ENCODE measurements at regions not wholly inside any gene's neighbourhood (a gene's known extent, or its start where the extent isn't known, plus 50 kb on each side); places are given as distances from the start of the nearest gene placed in this dataset.

GRCh38 chr3:163692494-163692893 is 1385.8 kb downstream of the SI start:
- H3K27ac ChIP-seq, result no peak overlapping the region
- H3K36me3 ChIP-seq, result no peaks in the 10 kb centered on the region
- no peaks in the 10 kb centered on the region for H3K27me3 ChIP-seq
- WGBS, 2 donors (ENCODE audit: low coverage in 1 of 2), result 85 to 100% methylated on average over 1 of the region's 1 CpG
- H3K4me1 ChIP-seq, result no peaks in the 10 kb centered on the region
- no peak overlapping the region for H3K4me3 ChIP-seq
- TF ChIP-seq POLR2A (IDR thresholded peaks at IDR 0.05), result no peak
- TF ChIP-seq EP300 (IDR thresholded peaks at IDR 0.05), result no peak
- TF ChIP-seq POLR2AphosphoS5 (IDR thresholded peaks at IDR 0.05), result no peak
- TF ChIP-seq CTCF (IDR thresholded peaks at IDR 0.05), result no peak
- ATAC-seq, result no peak
- H3K9me3 ChIP-seq, result peaks cover 0 to 13% (median 0%) of the 10 kb centered on the region in 3 donors

GRCh38 chr3:163684651-163685050 is 1393.6 kb downstream of the SI start:
- no peaks in the 10 kb centered on the region for H3K36me3 ChIP-seq
- 62 to 68% methylated on average over 2 of the region's 2 CpGs for WGBS, 2 donors (ENCODE audit: low coverage in 1 of 2)
- H3K27ac ChIP-seq, result no peak overlapping the region
- peaks cover 0 to 8% (median 0%) of the 10 kb centered on the region in 3 donors for H3K9me3 ChIP-seq
- TF ChIP-seq POLR2A (IDR thresholded peaks at IDR 0.05) (no peak), EP300 (IDR thresholded peaks at IDR 0.05) (no peak), POLR2AphosphoS5 (IDR thresholded peaks at IDR 0.05) (no peak), CTCF (IDR thresholded peaks at IDR 0.05) (no peak)
- ATAC-seq, result no peak
- H3K27me3 ChIP-seq, result no peaks in the 10 kb centered on the region
- H3K4me3 ChIP-seq, result no peak overlapping the region
- H3K4me1 ChIP-seq, result no peaks in the 10 kb centered on the region

- H3K4me3 ChIP-seq, result no peak overlapping the region
- H3K27me3 ChIP-seq, result no peaks in the 10 kb centered on the region
- TF ChIP-seq POLR2A (IDR thresholded peaks at IDR 0.05), result no peak
- no peak for TF ChIP-seq POLR2AphosphoS5 (IDR thresholded peaks at IDR 0.05)
- no peak for ATAC-seq
- no peaks in the 10 kb centered on the region for H3K4me1 ChIP-seq
- no peak overlapping the region for H3K27ac ChIP-seq
- peaks cover 0 to 6% (median 0%) of the 10 kb centered on the region in 3 donors for H3K9me3 ChIP-seq
- no peaks in the 10 kb centered on the region for H3K36me3 ChIP-seq
These were observed 1405.3 kb downstream of the SI start for GRCh38 chr3:163672954-163673353.

GRCh38 chr3:163671201-163671600 is 1407.1 kb downstream of the SI start:
- TF ChIP-seq EP300 (IDR thresholded peaks at IDR 0.05), result no peak
- TF ChIP-seq POLR2A (IDR thresholded peaks at IDR 0.05), result no peak
- no peak overlapping the region for H3K4me3 ChIP-seq
- no peaks in the 10 kb centered on the region for H3K27me3 ChIP-seq
- H3K27ac ChIP-seq, result no peak overlapping the region
- H3K9me3 ChIP-seq, result peaks cover 0 to 8% (median 0%) of the 10 kb centered on the region in 3 donors
- ATAC-seq, result no peak
- no peaks in the 10 kb centered on the region for H3K4me1 ChIP-seq
- H3K36me3 ChIP-seq, result no peaks in the 10 kb centered on the region
- WGBS, 2 donors (ENCODE audit: low coverage in 1 of 2), result 67 to 92% methylated on average over 1 to 3 of the region's 3 CpGs

GRCh38 chr3:163664466-163664865 is 1413.8 kb downstream of the SI start:
- no peak overlapping the region for H3K4me3 ChIP-seq
- peaks cover 0 to 8% (median 0%) of the 10 kb centered on the region in 3 donors for H3K9me3 ChIP-seq
- no peak overlapping the region for H3K27ac ChIP-seq
- H3K27me3 ChIP-seq, result no peaks in the 10 kb centered on the region
- H3K4me1 ChIP-seq, result no peaks in the 10 kb centered on the region
- no peak for ATAC-seq
- no peaks in the 10 kb centered on the region for H3K36me3 ChIP-seq
- no peak for TF ChIP-seq CTCF (IDR thresholded peaks at IDR 0.05)
- no peak for TF ChIP-seq EP300 (IDR thresholded peaks at IDR 0.05)
- TF ChIP-seq POLR2A (IDR thresholded peaks at IDR 0.05), result no peak
- no peak for TF ChIP-seq POLR2AphosphoS5 (IDR thresholded peaks at IDR 0.05)
- WGBS, 2 donors (ENCODE audit: low coverage in 1 of 2), result 86% methylated on average over 1 of the region's 2 CpGs; no CpG with 5 or more reads in 1 of the 2 donors

- ATAC-seq, result no peak
- TF ChIP-seq EP300 (IDR thresholded peaks at IDR 0.05) (no peak), CTCF (IDR thresholded peaks at IDR 0.05) (no peak), POLR2AphosphoS5 (IDR thresholded peaks at IDR 0.05) (no peak), POLR2A (IDR thresholded peaks at IDR 0.05) (no peak)
These were observed 1421.2 kb downstream of the SI start for GRCh38 chr3:163657088-163657487.

More at GRCh38 chr3:163657088-163657487, 1421.2 kb downstream of the SI start:
- Histone ChIP-seq H3K36me3 (no peaks in the 10 kb centered on the region), H3K27me3 (no peaks in the 10 kb centered on the region), H3K4me3 (no peak overlapping the region), H3K27ac (no peak overlapping the region), H3K4me1 (no peaks in the 10 kb centered on the region), H3K9me3 (no peaks in the 10 kb centered on the region)
- 86 to 91% methylated on average over 2 of the region's 2 CpGs for WGBS, 2 donors (ENCODE audit: low coverage in 1 of 2)

Measured in gastroesophageal sphincter (tissue), 4 donors.